H9 (cell line): ENCODE measurements at regions not wholly inside any gene's neighbourhood (a gene's known extent, or its start where the extent isn't known, plus 50 kb on each side); places are given as distances from the start of the nearest gene placed in this dataset.

Source experiments
- DNase-seq: peaks from one replicate; pipeline ENCODE4 v3.0.0-alpha.2; 2017
- H2AFZ ChIP-seq: one replicate; pipeline ENCODE4 v1.6.1; 2013; ENCODE audit warnings: mild to moderate bottlenecking, low read length, control low read depth, moderate library complexity
- H2AK5ac ChIP-seq: 2 replicates; pipeline ENCODE4 v1.6.1; 2013; ENCODE audit warnings: low read length, control low read depth, mixed read lengths; ENCODE audit not compliant: insufficient read length
- H2BK120ac ChIP-seq: one replicate; pipeline ENCODE4 v1.6.1; 2013; ENCODE audit warnings: low read depth, mild to moderate bottlenecking, low read length, control low read depth, inconsistent platforms; ENCODE audit not compliant: poor library complexity, severe bottlenecking
- H2BK12ac ChIP-seq: 2 replicates; pipeline ENCODE4 v1.6.1; 2013; ENCODE audit warnings: low read length, control low read depth, mixed read lengths, low read depth; ENCODE audit not compliant: insufficient read length
- H2BK15ac ChIP-seq: 2 replicates; pipeline ENCODE4 v1.6.1; 2013; ENCODE audit warnings: low read depth, low read length, control low read depth
- H2BK20ac ChIP-seq: one replicate; pipeline ENCODE4 v1.6.1; 2013; ENCODE audit warnings: low read depth, mild to moderate bottlenecking, low read length, control low read depth, inconsistent platforms; ENCODE audit not compliant: poor library complexity, severe bottlenecking
- H2BK5ac ChIP-seq: 2 replicates; pipeline ENCODE4 v1.6.1; 2013; ENCODE audit warnings: low read length, control low read depth, mixed read lengths; ENCODE audit not compliant: insufficient read length
- H3K14ac ChIP-seq: 2 replicates; pipeline ENCODE4 v1.6.1; 2013; ENCODE audit warnings: low read length, control low read depth; ENCODE audit not compliant: insufficient read depth
- H3K18ac ChIP-seq: 2 replicates; pipeline ENCODE4 v1.6.1; 2013; ENCODE audit warnings: low read depth, mild to moderate bottlenecking, mixed read lengths, low read length, control low read depth; ENCODE audit not compliant: insufficient read length
- H3K23ac ChIP-seq: 2 replicates; pipeline ENCODE4 v1.6.1; 2013; ENCODE audit warnings: low read length, control low read depth, mixed read lengths, low read depth; ENCODE audit not compliant: insufficient read length
- H3K23me2 ChIP-seq: 2 replicates; pipeline ENCODE4 v1.6.1; 2013; ENCODE audit warnings: low read depth, mild to moderate bottlenecking, mixed read lengths, low read length, control low read depth; ENCODE audit not compliant: insufficient read length, poor library complexity, severe bottlenecking
- H3K27ac ChIP-seq: 2 replicates; pipeline ENCODE4 v1.5.1; 2013; ENCODE audit warnings: low read length, control low read depth, mixed read lengths, low read depth; ENCODE audit not compliant: insufficient read length
- H3K27me3 ChIP-seq: 2 replicates; pipeline ENCODE4 v1.6.1; 2013; ENCODE audit warnings: low read length, control low read depth, inconsistent platforms; ENCODE audit not compliant: insufficient read depth
- H3K4ac ChIP-seq: 2 replicates; pipeline ENCODE4 v1.6.1; 2013; ENCODE audit warnings: low read depth, mild to moderate bottlenecking, control low read depth, inconsistent platforms, low read length, moderate library complexity
- H3K4me1 ChIP-seq: 2 replicates; pipeline ENCODE4 v1.6.1; 2013; ENCODE audit warnings: low read length, control low read depth, inconsistent platforms; ENCODE audit not compliant: insufficient read depth
- H3K4me2 ChIP-seq: 2 replicates; pipeline ENCODE4 v1.6.1; 2013; ENCODE audit warnings: low read length, control low read depth, mixed read lengths; ENCODE audit not compliant: insufficient read length, insufficient read depth
- H3K56ac ChIP-seq: 2 replicates; pipeline ENCODE4 v1.6.1; 2013; ENCODE audit warnings: low read depth, mild to moderate bottlenecking, mixed read lengths, low read length, control low read depth; ENCODE audit not compliant: insufficient read length
- H3K79me1 ChIP-seq: 2 replicates; pipeline ENCODE4 v1.6.1; 2013; ENCODE audit warnings: low read depth, mild to moderate bottlenecking, moderate library complexity, low read length, control low read depth, inconsistent platforms; ENCODE audit not compliant: insufficient read depth, poor library complexity, severe bottlenecking
- H3K79me2 ChIP-seq: 2 replicates; pipeline ENCODE4 v1.6.1; 2013; ENCODE audit warnings: low read length, control low read depth, inconsistent platforms; ENCODE audit not compliant: insufficient read depth
- H3K9ac ChIP-seq: 2 replicates; pipeline ENCODE4 v1.6.1; 2013; ENCODE audit warnings: low read length, control low read depth, mixed read lengths; ENCODE audit not compliant: insufficient read length; ENCODE audit errors: extremely low read depth
- H3K9me3 ChIP-seq: one replicate; pipeline ENCODE4 v1.6.1; 2013; ENCODE audit warnings: low read depth, low read length, inconsistent platforms; ENCODE audit not compliant: control insufficient read depth
- H3T11ph ChIP-seq: one replicate; pipeline ENCODE4 v1.6.1; 2013; ENCODE audit warnings: mild to moderate bottlenecking, low read length, control low read depth, inconsistent platforms
- H4K20me1 ChIP-seq: one replicate; pipeline ENCODE4 v1.6.1; 2013; ENCODE audit not compliant: control insufficient read depth, insufficient read length, insufficient read depth
- H4K5ac ChIP-seq: 2 replicates; pipeline ENCODE4 v1.6.1; 2013; ENCODE audit warnings: low read depth, mild to moderate bottlenecking, mixed read lengths, low read length, control low read depth; ENCODE audit not compliant: insufficient read length
- H4K8ac ChIP-seq: replicated peaks from 2 replicates; pipeline ENCODE4 v1.6.1; 2013; ENCODE audit warnings: low read length, control low read depth, mixed read lengths, low read depth; ENCODE audit not compliant: insufficient read length
- H4K91ac ChIP-seq: 2 replicates; pipeline ENCODE4 v1.6.1; 2013; ENCODE audit warnings: low read depth, mild to moderate bottlenecking, moderate library complexity, mixed read lengths, low read length, control low read depth; ENCODE audit not compliant: insufficient read length
- H3K27ac Mint-ChIP-seq, 3 experiments: 2 replicates in 2 of 3; 3 replicates in 1 of 3; pipeline ENCODE4 v1.8.0; 2020 to 2021; ENCODE audit warnings: mixed read lengths in 3 of 3, mild to moderate bottlenecking in 1 of 3, moderate library complexity in 1 of 3
- H3K27me3 Mint-ChIP-seq: 2 replicates; pipeline ENCODE4 v1.8.0; 2021; ENCODE audit warnings: low read depth, mild to moderate bottlenecking, moderate library complexity, mixed read lengths
- H3K36me3 Mint-ChIP-seq, 3 experiments: 2 replicates in 2 of 3; 3 replicates in 1 of 3; pipeline ENCODE4 v1.8.0; 2020 to 2021; ENCODE audit warnings: low read depth in 3 of 3, mixed read lengths in 3 of 3; ENCODE audit not compliant: insufficient read depth in 1 of 3
- H3K4me1 Mint-ChIP-seq, 2 experiments: 2 replicates each; pipeline ENCODE4 v1.8.0; 2020; ENCODE audit warnings: mixed read lengths in 2 of 2
- H3K4me3 Mint-ChIP-seq, 2 experiments: 2 replicates in 1 of 2; 3 replicates in 1 of 2; pipeline ENCODE4 v1.8.0; 2020 to 2021; ENCODE audit warnings: mild to moderate bottlenecking in 2 of 2, mixed read lengths in 2 of 2, moderate library complexity in 1 of 2
- H3K9me3 Mint-ChIP-seq, 2 experiments: 2 replicates in 1 of 2; 3 replicates in 1 of 2; pipeline ENCODE4 v1.8.0; 2020; ENCODE audit warnings: mild to moderate bottlenecking in 2 of 2, mixed read lengths in 2 of 2, moderate library complexity in 1 of 2
- WGBS: extraction: QIAGEN DNeasy Blood & Tissue Kit; methylation state at CpG from one replicate; pipeline ENCODE4 v1.1.7; 2013; ENCODE audit warnings: missing lambda C conversion rate, low lambda C conversion rate, mixed read lengths; ENCODE audit not compliant: insufficient read length; ENCODE audit errors: extremely low coverage; 5-methylcytosine and 5-hydroxymethylcytosine counted together
- TF ChIP-seq, protein P1 (sequence below): fragments of 200-600 bp; sonication (generic); conservative IDR thresholded peaks from 3 replicates; pipeline ENCODE4 v1.8.0; 2021; ENCODE audit warnings: antibody characterized with exemption, mild to moderate bottlenecking

DNA sequence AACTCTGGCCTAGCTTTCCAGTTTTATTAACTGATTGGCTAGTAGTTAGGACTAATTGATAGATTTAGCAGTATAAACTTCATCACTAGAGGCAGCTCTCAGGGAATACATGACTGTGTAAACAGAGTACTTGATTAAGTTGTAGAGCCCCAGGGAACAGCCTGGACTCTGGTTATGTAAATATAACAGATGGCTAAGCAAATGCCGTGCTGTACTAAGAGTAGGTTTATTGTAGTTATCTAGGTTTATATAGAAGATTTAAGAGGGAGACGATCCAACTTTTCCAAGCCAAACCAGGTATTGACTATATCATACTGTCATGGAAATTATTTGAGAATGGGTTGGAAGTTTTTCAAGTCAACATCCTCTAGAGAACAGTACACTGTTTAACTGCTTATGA is 463.4 kb upstream of the GRID2 start:
- TF ChIP-seq, protein P1, sequence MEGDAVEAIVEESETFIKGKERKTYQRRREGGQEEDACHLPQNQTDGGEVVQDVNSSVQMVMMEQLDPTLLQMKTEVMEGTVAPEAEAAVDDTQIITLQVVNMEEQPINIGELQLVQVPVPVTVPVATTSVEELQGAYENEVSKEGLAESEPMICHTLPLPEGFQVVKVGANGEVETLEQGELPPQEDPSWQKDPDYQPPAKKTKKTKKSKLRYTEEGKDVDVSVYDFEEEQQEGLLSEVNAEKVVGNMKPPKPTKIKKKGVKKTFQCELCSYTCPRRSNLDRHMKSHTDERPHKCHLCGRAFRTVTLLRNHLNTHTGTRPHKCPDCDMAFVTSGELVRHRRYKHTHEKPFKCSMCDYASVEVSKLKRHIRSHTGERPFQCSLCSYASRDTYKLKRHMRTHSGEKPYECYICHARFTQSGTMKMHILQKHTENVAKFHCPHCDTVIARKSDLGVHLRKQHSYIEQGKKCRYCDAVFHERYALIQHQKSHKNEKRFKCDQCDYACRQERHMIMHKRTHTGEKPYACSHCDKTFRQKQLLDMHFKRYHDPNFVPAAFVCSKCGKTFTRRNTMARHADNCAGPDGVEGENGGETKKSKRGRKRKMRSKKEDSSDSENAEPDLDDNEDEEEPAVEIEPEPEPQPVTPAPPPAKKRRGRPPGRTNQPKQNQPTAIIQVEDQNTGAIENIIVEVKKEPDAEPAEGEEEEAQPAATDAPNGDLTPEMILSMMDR: no peak
- H2BK20ac ChIP-seq: no peak overlapping the region
- no peak overlapping the region for H3K9ac ChIP-seq
- no peak overlapping the region for H2AFZ ChIP-seq
- H3K4me1 Mint-ChIP-seq: no peaks in the 10 kb centered on the region
- no peaks in the 10 kb centered on the region for H3K27me3 ChIP-seq
- H3K79me2 ChIP-seq: no peaks in the 10 kb centered on the region
- no CpG with 5 or more reads among the region's 2 CpGs for WGBS
- no peak overlapping the region for H3K23ac ChIP-seq
- no peaks in the 10 kb centered on the region for H3K79me1 ChIP-seq
- H2AK5ac ChIP-seq: no peak overlapping the region
- no peak overlapping the region for H3T11ph ChIP-seq
- no peak overlapping the region for H2BK120ac ChIP-seq
- no peaks in the 10 kb centered on the region for H4K20me1 ChIP-seq
- no peak overlapping the region for H3K27ac ChIP-seq
- H3K9me3 Mint-ChIP-seq: no peaks in the 10 kb centered on the region
- H4K5ac ChIP-seq: no peak overlapping the region
- no peak overlapping the region for H3K27ac Mint-ChIP-seq
- no peak overlapping the region for H3K14ac ChIP-seq
- DNase-seq: no peak
- no peaks in the 10 kb centered on the region for H3K9me3 ChIP-seq
- no peak overlapping the region for H2BK5ac ChIP-seq
- H3K4me3 Mint-ChIP-seq: no peak overlapping the region
- H2BK12ac ChIP-seq: no peak overlapping the region
- H3K4ac ChIP-seq: no peak overlapping the region
- H3K36me3 Mint-ChIP-seq: no peaks in the 10 kb centered on the region
- no peak overlapping the region for H4K91ac ChIP-seq
- H2BK15ac ChIP-seq: no peak overlapping the region
- H3K27me3 Mint-ChIP-seq: no peaks in the 10 kb centered on the region; the same call in 1 of the 2 replicates
- no peak overlapping the region for H3K56ac ChIP-seq
- no peak overlapping the region for H3K18ac ChIP-seq
- H4K8ac ChIP-seq: no peak overlapping the region
- no peaks in the 10 kb centered on the region for H3K4me1 ChIP-seq
- H3K23me2 ChIP-seq: no peaks in the 10 kb centered on the region
- H3K4me2 ChIP-seq: no peak overlapping the region
